ENCODE measurements at regions not wholly inside any gene's neighbourhood (a gene's known extent, or its start where the extent isn't known, plus 50 kb on each side); places are given as distances from the start of the nearest gene placed in this dataset.

DNA sequence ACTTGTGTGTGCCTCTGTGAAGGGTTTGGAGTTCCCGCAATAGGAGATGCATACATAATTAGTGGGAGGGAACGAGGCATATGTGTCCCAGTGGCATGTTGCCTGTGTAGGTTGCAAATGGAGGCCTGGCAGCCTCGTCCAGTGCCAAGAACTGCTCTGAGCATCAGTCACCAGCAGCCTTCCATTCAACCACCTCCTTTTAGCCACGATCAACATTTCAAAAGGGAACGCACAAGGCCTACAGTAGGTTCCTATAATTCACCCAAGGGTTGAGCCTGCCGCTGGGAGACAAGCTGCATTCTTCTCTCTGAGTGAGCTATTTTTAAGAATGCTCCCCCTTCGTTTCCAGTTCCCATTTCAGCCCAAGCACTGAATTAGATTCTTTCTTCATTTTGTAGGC is 78.8 kb upstream of the CTNNB1 start:
- H3K9me3 ChIP-seq (ENCODE audit: insufficient read depth in 2 of 2, low read depth in 1 of 2, low read length in 1 of 2): peaks cover 3 to 5% of the 10 kb centered on the region in 2 experiments; a peak in 1 of 4 replicates
- H4K20me1 ChIP-seq (replicated peaks in 1 of 2; ENCODE audit: control insufficient read depth in 1 of 2, insufficient read depth in 2 of 2, low read length in 2 of 2): no peaks in the 10 kb centered on the region
- no peak overlapping the region for H2BK5ac ChIP-seq (ENCODE audit: low read depth, low read length)
- WGBS, 2 experiments (ENCODE audit: extremely low coverage in 1 of 2, insufficient coverage in 1 of 2, insufficient read length in 1 of 2, insufficient replicate concordance in 2 of 2, low coverage in 1 of 2, low lambda C conversion rate in 2 of 2, missing lambda C conversion rate in 1 of 2): 43% methylated on average over 7 of the region's 7 CpGs; no CpG with 5 or more reads in 1 of the 2 experiments
- no peak overlapping the region for H3K27ac ChIP-seq (ENCODE audit: low read depth, low read length)
- 0 out of 2 replicates have a peak overlapping the region, but pooled peaks have one; percentile 11 for H2AFZ ChIP-seq (ENCODE audit: low read length)
- no peak overlapping the region for H3K56ac ChIP-seq (replicated peaks; ENCODE audit: insufficient read length, low read depth, low read length)
- no peak for FAIRE-seq
- no peak overlapping the region for H3K4me3 ChIP-seq (ENCODE audit: extremely low read depth in 1 of 4, insufficient read depth in 2 of 4, low read depth in 3 of 4, low read length in 4 of 4)
- H3K9ac ChIP-seq (replicated peaks in 1 of 4; ENCODE audit: extremely low read depth in 1 of 4, low read depth in 3 of 4, low read length in 3 of 4): no peak overlapping the region
- peak overlapping the region; percentile 0; the same call in 1 of the 2 replicates for H3K18ac ChIP-seq (ENCODE audit: extremely low read depth, low read length)
- H3K23ac ChIP-seq (ENCODE audit: insufficient read length): no peak overlapping the region
- 0 out of 2 replicates have a peak, but pooled peaks have one; percentile 18 for TF ChIP-seq E2F6 (IDR thresholded peaks at IDR 0.05)
- TF ChIP-seq YY1 (IDR thresholded peaks at IDR 0.05; ENCODE audit: low read depth, low read length): peak; percentile 55; the same call in 1 of the 2 replicates
- no peak for TF ChIP-seq JUN (IDR thresholded peaks at IDR 0.05; ENCODE audit: low read depth, low read length)
- H3K4me2 ChIP-seq (ENCODE audit: insufficient read depth in 1 of 2, low read depth in 2 of 2, low read length in 2 of 2): peak overlapping the region; percentile 39 to 47; a peak in 2 of 4 replicates
- H4K91ac ChIP-seq (replicated peaks; ENCODE audit: insufficient read length, low read length): no peak overlapping the region
- H4K5ac ChIP-seq (ENCODE audit: insufficient read length, low read depth, low read length): no peak overlapping the region
- no peak overlapping the region for H2BK15ac ChIP-seq (ENCODE audit: low read length)
- H2AK5ac ChIP-seq (ENCODE audit: low read depth, low read length): no peak overlapping the region
- H3K79me1 ChIP-seq (ENCODE audit: low read depth, low read length): no peaks in the 10 kb centered on the region
- ChIA-PET POLR2A (ENCODE audit: partially characterized antibody) (interaction anchor here (1.9 kb wide), 1 partner anchor 79 kb away, joined by 8 read pairs; the partner anchor contains the start of gene CTNNB1), CTCF (ENCODE audit: partially characterized antibody) (interaction anchor here (1.2 kb wide), 1 partner anchor 29 kb away, joined by 3 read pairs; no protein-coding TSS in a partner anchor)
- H3K79me2 ChIP-seq (ENCODE audit: control insufficient read depth in 1 of 2, insufficient read depth in 2 of 2, low read length in 2 of 2): no peaks in the 10 kb centered on the region
- H3K14ac ChIP-seq (ENCODE audit: insufficient read length): no peak overlapping the region
- no peak overlapping the region for H2BK20ac ChIP-seq (ENCODE audit: low read length)
- H2BK12ac ChIP-seq (ENCODE audit: low read depth, low read length): no peak overlapping the region
- no peak overlapping the region for H2BK120ac ChIP-seq (replicated peaks; ENCODE audit: low read depth, low read length)
- H3K23me2 ChIP-seq (ENCODE audit: low read depth, low read length): no peaks in the 10 kb centered on the region
- DNase-seq (ENCODE audit: low read depth in 1 of 2, low spot score in 2 of 2): no peak
- H3K27me3 ChIP-seq (replicated peaks in 1 of 4; ENCODE audit: control insufficient read depth in 3 of 4, extremely low read depth in 1 of 4, insufficient read depth in 3 of 4, low read length in 3 of 4): no peaks in the 10 kb centered on the region
- H3K4ac ChIP-seq (replicated peaks; ENCODE audit: insufficient read length, low read depth, low read length): no peak overlapping the region
- no peak overlapping the region for H4K8ac ChIP-seq (ENCODE audit: extremely low read depth, insufficient read depth, low read length)
- H3K4me1 ChIP-seq (replicated peaks in 1 of 4; ENCODE audit: control insufficient read depth in 3 of 4, insufficient read depth in 4 of 4, low read length in 3 of 4): peaks cover 0 to 8% (median 4%) of the 10 kb centered on the region in 4 experiments; a peak in 4 of 7 replicates
- H3K36me3 ChIP-seq (ENCODE audit: control insufficient read depth in 2 of 4, insufficient read depth in 4 of 4, low read length in 3 of 4): no peaks in the 10 kb centered on the region
